IMR-90 (cell line): ENCODE measurements at regions not wholly inside any gene's neighbourhood (a gene's known extent, or its start where the extent isn't known, plus 50 kb on each side); places are given as distances from the start of the nearest gene placed in this dataset.

Experiments used
- ATAC-seq: fragments of 200-7000 bp; cut with Tn5 transposase; 2 replicates; pipeline ENCODE4 v1.9.1; 2020; ENCODE audit warnings: low read depth, mild to moderate bottlenecking, moderate library complexity
- BruUV-seq: library from RNA; stranded (reverse); fragments of 400-500 nt; replicated peaks from 2 replicates; lab custom pipeline; 2021; lab: Mats Ljungman, UMichigan
- CTCF ChIA-PET: fragments of 300-600 bp; formaldehyde crosslinking; extraction: SDS; loops from one replicate; lab custom pipeline; 2021; ENCODE audit warnings: antibody characterized with exemption; lab: Yijun Ruan, JAX
- POLR2A ChIA-PET: fragments of 300-600 bp; sonication (Branson Sonifier 250); formaldehyde crosslinking; loops from one replicate; lab custom pipeline; 2022; ENCODE audit warnings: antibody characterized with exemption; ENCODE audit not compliant: unreplicated experiment; lab: Charles Lee
- DNase-seq: peaks from one replicate; pipeline ENCODE4 v3.0.0; 2013
- H2AFZ ChIP-seq: replicated peaks from 2 replicates; pipeline ENCODE3; 2013; ENCODE audit warnings: low read length, mild to moderate bottlenecking; ENCODE audit not compliant: poor library complexity
- H2AK5ac ChIP-seq: 2 replicates; pipeline ENCODE4 v1.6.1; 2013; ENCODE audit warnings: low read depth, low read length, inconsistent platforms
- H2AK9ac ChIP-seq: replicated peaks from 2 replicates; pipeline ENCODE3; 2013; ENCODE audit warnings: mild to moderate bottlenecking, low read depth, low read length, moderate library complexity; ENCODE audit not compliant: poor library complexity
- H2BK120ac ChIP-seq: 2 replicates; pipeline ENCODE4 v1.6.1; 2013; ENCODE audit warnings: low read depth, low read length, inconsistent platforms
- H2BK15ac ChIP-seq: 3 replicates; pipeline ENCODE4 v1.6.1; 2013; ENCODE audit warnings: low read depth, low read length, inconsistent platforms
- H2BK20ac ChIP-seq: 2 replicates; pipeline ENCODE4 v1.6.1; 2013; ENCODE audit warnings: low read depth, mild to moderate bottlenecking, inconsistent platforms, low read length, moderate library complexity
- H2BK5ac ChIP-seq: 2 replicates; pipeline ENCODE4 v1.6.1; 2013; ENCODE audit warnings: mild to moderate bottlenecking, low read depth, low read length, inconsistent platforms; ENCODE audit not compliant: poor library complexity, severe bottlenecking
- H3K14ac ChIP-seq: replicated peaks from 2 replicates; pipeline ENCODE4 v1.6.1; 2013; ENCODE audit warnings: low read depth, low read length, inconsistent platforms
- H3K18ac ChIP-seq: 2 replicates; pipeline ENCODE4 v1.6.1; 2013; ENCODE audit warnings: low read depth, low read length, control low read depth
- H3K23ac ChIP-seq: 2 replicates; pipeline ENCODE4 v1.6.1; 2013; ENCODE audit warnings: low read depth, low read length, inconsistent platforms
- H3K27ac ChIP-seq: 2 replicates; pipeline ENCODE4 v1.5.1; 2013; ENCODE audit warnings: mild to moderate bottlenecking, control low read depth, low read length; ENCODE audit not compliant: insufficient read depth
- H3K27me3 ChIP-seq: 2 replicates; pipeline ENCODE4 v1.6.1; 2013; ENCODE audit warnings: low read length; ENCODE audit not compliant: control insufficient read depth, insufficient read depth
- H3K36me3 ChIP-seq: 2 replicates; pipeline ENCODE4 v1.6.1; 2013; ENCODE audit warnings: low read length, mixed read lengths; ENCODE audit not compliant: control insufficient read depth, insufficient read depth
- H3K4ac ChIP-seq: 2 replicates; pipeline ENCODE4 v1.6.1; 2013; ENCODE audit warnings: low read depth, low read length, inconsistent platforms
- H3K4me1 ChIP-seq: 2 replicates; pipeline ENCODE4 v1.6.1; 2013; ENCODE audit warnings: low read length, mixed read lengths; ENCODE audit not compliant: control insufficient read depth, insufficient read depth
- H3K4me2 ChIP-seq: 2 replicates; pipeline ENCODE4 v1.6.1; 2013; ENCODE audit warnings: low read depth, mild to moderate bottlenecking, control low read depth, low read length, moderate library complexity
- H3K4me3 ChIP-seq: 2 replicates; pipeline ENCODE4 v1.5.1; 2013; ENCODE audit warnings: low read depth, mild to moderate bottlenecking, control low read depth, low read length, moderate library complexity; ENCODE audit not compliant: insufficient read depth
- H3K56ac ChIP-seq: 2 replicates; pipeline ENCODE4 v1.6.1; 2013; ENCODE audit warnings: low read length, inconsistent platforms; ENCODE audit not compliant: insufficient read depth; ENCODE audit errors: extremely low read depth
- H3K79me1 ChIP-seq, 2 experiments: 2 replicates each; pipeline ENCODE4 v1.6.1; 2013; ENCODE audit warnings: low read length in 2 of 2, inconsistent platforms in 1 of 2, low read depth in 1 of 2
- H3K9ac ChIP-seq: 2 replicates; pipeline ENCODE4 v1.6.1; 2013; ENCODE audit warnings: low read depth, low read length, control low read depth
- H3K9me1 ChIP-seq: 2 replicates; pipeline ENCODE4 v1.6.1; 2013; ENCODE audit warnings: low read length, inconsistent platforms; ENCODE audit not compliant: insufficient read depth
- H3K9me3 ChIP-seq: 2 replicates; pipeline ENCODE4 v1.6.1; 2013; ENCODE audit warnings: low read length; ENCODE audit not compliant: control insufficient read depth, insufficient read depth
- H4K20me1 ChIP-seq: 2 replicates; pipeline ENCODE4 v1.6.1; 2013; ENCODE audit warnings: low read length, inconsistent platforms; ENCODE audit not compliant: insufficient read depth
- H4K5ac ChIP-seq: 2 replicates; pipeline ENCODE4 v1.6.1; 2013; ENCODE audit warnings: mild to moderate bottlenecking, low read depth, low read length, control low read depth
- H4K8ac ChIP-seq, 2 experiments: 2 replicates each; pipeline ENCODE4 v1.6.1; 2013; ENCODE audit warnings: low read depth in 2 of 2, low read length in 2 of 2, control low read depth in 1 of 2, inconsistent platforms in 1 of 2
- H4K91ac ChIP-seq: 2 replicates; pipeline ENCODE4 v1.6.1; 2013; ENCODE audit warnings: low read depth, low read length, inconsistent platforms; ENCODE audit not compliant: insufficient read depth
- CHD1 ChIP-seq: IDR thresholded peaks from 2 replicates; pipeline ENCODE4 v1.6.1; 2012; ENCODE audit warnings: low read depth, low read length, improper control_type of control experiment
- MAFK ChIP-seq: IDR thresholded peaks from 2 replicates; pipeline ENCODE4 v1.6.1; 2012; ENCODE audit warnings: low read depth, low read length, improper control_type of control experiment
- MAZ ChIP-seq: IDR thresholded peaks from 2 replicates; pipeline ENCODE4 v1.6.1; 2012; ENCODE audit warnings: low read depth, mild to moderate bottlenecking, low read length, improper control_type of control experiment, moderate library complexity, borderline replicate concordance
- MXI1 ChIP-seq: IDR thresholded peaks from 2 replicates; pipeline ENCODE4 v1.6.1; 2012; ENCODE audit warnings: low read depth, mild to moderate bottlenecking, low read length, moderate library complexity, borderline replicate concordance
- RCOR1 ChIP-seq: IDR thresholded peaks from 2 replicates; pipeline ENCODE4 v1.6.1; 2012; ENCODE audit warnings: mild to moderate bottlenecking, low read length, improper control_type of control experiment; ENCODE audit not compliant: insufficient replicate concordance
- RFX5 ChIP-seq: IDR thresholded peaks from 2 replicates; pipeline ENCODE4 v1.8.0; 2012; ENCODE audit warnings: low read depth, mild to moderate bottlenecking, low read length, moderate library complexity
- WGBS, 2 experiments: methylation state at CpG; one replicate each; pipeline versions ENCODE4 v1.1.5 to v1.1.7; 2013; ENCODE audit warnings: missing lambda C conversion rate in 2 of 2; ENCODE audit not compliant: insufficient read length in 1 of 2; ENCODE audit errors: extremely low coverage in 2 of 2; 5-methylcytosine and 5-hydroxymethylcytosine counted together
- dilution Hi-C: fragments of 300-500 bp; cut with HindIII; formaldehyde crosslinking; loops from one replicate; pipeline ENCODE4 v1.14.3; 2018; ENCODE audit warnings: low sequenced_read_pairs; ENCODE audit not compliant: unreplicated experiment
- in situ Hi-C: fragments of 300-500 bp; cut with MboI; formaldehyde crosslinking; loops from 3 replicates; pipeline ENCODE4 v1.14.3; 2019; ENCODE audit warnings: low sequenced_read_pairs, inconsistent platforms, mixed read lengths
- intact Hi-C: fragments of 100-400 bp; cut with micrococcal nuclease; formaldehyde crosslinking; loops from 2 replicates; pipeline ENCODE4 v1.10.0; 2022

GRCh38 chr3:152976239-152976638 is 141.3 kb downstream of the P2RY1 start:
- Histone ChIP-seq H4K5ac (no peak overlapping the region), H2AFZ (no peak overlapping the region), H3K9me3 (no peaks in the 10 kb centered on the region), H3K9me1 (no peaks in the 10 kb centered on the region), H2AK9ac (no peak overlapping the region), H3K56ac (no peak overlapping the region), H3K4ac (no peak overlapping the region), H3K4me1 (no peaks in the 10 kb centered on the region), H3K4me3 (no peak overlapping the region), H3K27ac (no peak overlapping the region), H4K8ac (no peak overlapping the region), H3K18ac (no peak overlapping the region), H2BK20ac (no peak overlapping the region), H4K91ac (no peak overlapping the region), H3K23ac (no peak overlapping the region), H3K27me3 (no peaks in the 10 kb centered on the region), H2BK120ac (no peak overlapping the region), H2BK5ac (no peak overlapping the region), H3K9ac (no peak overlapping the region), H2BK15ac (no peak overlapping the region), H3K4me2 (no peak overlapping the region), H2AK5ac (no peak overlapping the region), H3K36me3 (no peaks in the 10 kb centered on the region), H4K20me1 (no peaks in the 10 kb centered on the region), H3K14ac (no peak overlapping the region), H3K79me1 (no peaks in the 10 kb centered on the region)
- CTCF ChIA-PET: no interaction called here
- BruUV-seq: no TSS peak
- ATAC-seq: no peak
- intact Hi-C loops: no loop called here
- POLR2A ChIA-PET: no interaction called here
- in situ Hi-C loops: no loop called here
- no peak for DNase-seq
- dilution Hi-C loops: no loop called here
- TF ChIP-seq MXI1 (no peak), RFX5 (no peak), MAZ (no peak), MAFK (no peak), CHD1 (no peak), RCOR1 (no peak)
- WGBS, 2 experiments: 100% methylated on average over 1 of the region's 2 CpGs; no CpG with 5 or more reads in 1 of the 2 experiments
